Esophagus muscularis mucosa (tissue), 4 donors: ENCODE measurements at regions not wholly inside any gene's neighbourhood (a gene's known extent, or its start where the extent isn't known, plus 50 kb on each side); places are given as distances from the start of the nearest gene placed in this dataset.

Experiments
- CTCF ChIP-seq, 3 experiments: fragments of 200-600 bp in 2 of 3; fragments of 450-650 bp in 1 of 3; sonication (generic) in 2 of 3; IDR thresholded peaks; one replicate each; pipeline ENCODE4 v1.5.1; 2017 to 2019; ENCODE audit warnings: antibody characterized with exemption in 3 of 3, mild to moderate bottlenecking in 2 of 3, moderate library complexity in 1 of 3
- EP300 ChIP-seq: sonication (generic); formaldehyde crosslinking; IDR thresholded peaks from one replicate; pipeline ENCODE4 v1.6.1; 2017; ENCODE audit warnings: antibody characterized with exemption
- POLR2A ChIP-seq: fragments of 450-650 bp; IDR thresholded peaks from one replicate; pipeline ENCODE4 v1.6.1; 2017; ENCODE audit warnings: antibody characterized with exemption, moderate library complexity, mild to moderate bottlenecking, low read depth

DNA sequence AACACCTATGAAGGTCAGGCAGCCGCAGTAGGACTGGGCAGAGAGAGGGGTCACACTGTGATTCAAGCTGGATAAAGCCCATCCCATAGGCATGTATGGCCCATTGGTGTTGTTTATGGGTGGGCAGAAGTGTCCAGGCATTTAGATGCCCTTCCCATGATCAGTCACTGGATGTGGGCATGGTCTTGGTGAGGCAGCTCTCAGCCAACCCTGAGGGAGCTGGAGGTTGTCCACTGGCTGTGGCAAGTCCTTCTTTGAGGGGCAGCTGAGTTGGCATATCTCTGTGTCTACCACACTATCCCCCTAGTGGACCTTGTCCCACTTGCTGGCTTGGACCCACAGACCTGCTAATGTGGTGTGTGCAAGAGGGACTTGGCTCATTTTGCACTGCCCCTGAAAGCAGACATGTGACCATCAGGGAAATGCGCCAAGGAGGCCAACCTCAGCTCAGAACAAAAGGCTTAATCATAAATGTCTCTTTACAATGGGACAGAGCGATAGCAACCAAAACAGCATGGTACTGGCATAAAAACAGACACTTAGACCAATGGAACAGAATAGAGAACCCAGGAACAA is 82.0 kb downstream of the TMEM17 start:
- no peak for TF ChIP-seq CTCF (IDR thresholded peaks at IDR 0.05)
- TF ChIP-seq EP300 = no peak
- TF ChIP-seq POLR2A = no peak
